ENCODE measurements at regions not wholly inside any gene's neighbourhood (a gene's known extent, or its start where the extent isn't known, plus 50 kb on each side); places are given as distances from the start of the nearest gene placed in this dataset.

GRCh38 chr1:172950528-172950927 lies 100.2 kb downstream of the TNFSF18 start:
- no peak overlapping the region for H3K27ac ChIP-seq
- no peaks in the 10 kb centered on the region for H3K36me3 ChIP-seq (ENCODE audit: low read depth)
- no peak for DNase-seq
- no TSS peak for BruUV-seq (replicated peaks)
- H3K27me3 ChIP-seq (ENCODE audit: insufficient read depth, low read depth) = no peaks in the 10 kb centered on the region
- no peak for TF ChIP-seq CTCF (conservative IDR thresholded peaks at IDR 0.05)
- no peak for TF ChIP-seq EZH2 (IDR thresholded peaks at IDR 0.05; ENCODE audit: low read depth)
- no peak overlapping the region for H2AFZ ChIP-seq
- H3K79me2 ChIP-seq (ENCODE audit: low read depth) = no peaks in the 10 kb centered on the region
- H3K4me3 ChIP-seq = no peak overlapping the region
- no peaks in the 10 kb centered on the region for H3K9me2 ChIP-seq (ENCODE audit: insufficient read depth)
- H3K9me3 ChIP-seq (ENCODE audit: insufficient read depth, low read depth) = no peaks in the 10 kb centered on the region; the same call in 1 of the 2 replicates
- H3K4me1 ChIP-seq (replicated peaks; ENCODE audit: insufficient read depth) = peaks cover 9% of the 10 kb centered on the region
- H3F3A ChIP-seq (ENCODE audit: insufficient read depth, low read depth) = no peaks in the 10 kb centered on the region
- POLR2A ChIA-PET (ENCODE audit: unreplicated experiment) = no interaction called here
- no peak overlapping the region for H3K4me2 ChIP-seq
- H4K20me1 ChIP-seq (ENCODE audit: insufficient read depth) = no peaks in the 10 kb centered on the region
- intact Hi-C loops (cut with micrococcal nuclease; ENCODE audit: unreplicated experiment) = no loop called here
- CTCF ChIA-PET = no interaction called here

DNA sequence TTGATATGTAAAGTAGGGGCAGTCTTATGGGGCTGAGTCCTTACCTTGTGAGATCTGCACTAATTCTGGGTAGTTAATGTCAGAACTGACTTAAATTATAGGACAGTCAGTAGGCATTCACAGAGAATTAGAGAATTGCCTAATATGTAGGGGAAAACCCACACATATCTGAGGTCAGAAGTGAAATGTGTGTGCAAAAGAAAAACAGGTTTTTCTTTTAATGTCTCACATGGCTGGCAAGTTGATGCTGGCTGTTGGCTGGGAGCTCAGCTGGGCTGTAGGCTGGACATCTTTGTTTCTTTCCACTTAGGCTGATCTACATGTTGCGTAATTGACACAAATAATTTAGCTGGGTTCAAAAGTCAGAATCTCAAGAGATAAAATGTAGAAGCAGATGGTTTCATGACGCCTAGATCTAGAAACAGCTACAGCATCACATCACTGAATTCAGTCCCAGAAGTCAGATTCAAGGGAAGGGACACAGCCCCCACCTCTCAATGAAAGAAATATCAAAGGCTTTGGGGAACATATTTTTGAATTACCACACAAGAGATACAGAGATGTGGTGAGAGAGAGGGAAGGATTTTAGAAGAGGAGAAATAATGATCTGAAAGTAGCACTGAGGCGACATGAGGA lies 98.9 kb downstream of the TNFSF18 start:
- POLR2A ChIA-PET (ENCODE audit: unreplicated experiment) = no interaction called here
- intact Hi-C loops (cut with micrococcal nuclease; ENCODE audit: unreplicated experiment) = no loop called here
- H3K4me1 ChIP-seq (replicated peaks; ENCODE audit: insufficient read depth) = peaks cover 9% of the 10 kb centered on the region
- BruUV-seq (replicated peaks) = no TSS peak
- no peaks in the 10 kb centered on the region for H3K36me3 ChIP-seq (ENCODE audit: low read depth)
- CTCF ChIA-PET = no interaction called here
- H3K4me3 ChIP-seq = no peak overlapping the region
- H3K27me3 ChIP-seq (ENCODE audit: insufficient read depth, low read depth) = no peaks in the 10 kb centered on the region
- H3F3A ChIP-seq (ENCODE audit: insufficient read depth, low read depth) = no peaks in the 10 kb centered on the region
- H3K27ac ChIP-seq = no peak overlapping the region
- H2AFZ ChIP-seq = no peak overlapping the region
- no peaks in the 10 kb centered on the region for H4K20me1 ChIP-seq (ENCODE audit: insufficient read depth)
- no peaks in the 10 kb centered on the region; the same call in 1 of the 2 replicates for H3K9me3 ChIP-seq (ENCODE audit: insufficient read depth, low read depth)
- no peaks in the 10 kb centered on the region for H3K79me2 ChIP-seq (ENCODE audit: low read depth)
- TF ChIP-seq EZH2 (IDR thresholded peaks at IDR 0.05; ENCODE audit: low read depth) = no peak
- TF ChIP-seq CTCF (conservative IDR thresholded peaks at IDR 0.05) = no peak
- DNase-seq = peak in 1 of 2 experiments; percentile 55
- H3K4me2 ChIP-seq = no peak overlapping the region
- H3K9me2 ChIP-seq (ENCODE audit: insufficient read depth) = no peaks in the 10 kb centered on the region

DNA sequence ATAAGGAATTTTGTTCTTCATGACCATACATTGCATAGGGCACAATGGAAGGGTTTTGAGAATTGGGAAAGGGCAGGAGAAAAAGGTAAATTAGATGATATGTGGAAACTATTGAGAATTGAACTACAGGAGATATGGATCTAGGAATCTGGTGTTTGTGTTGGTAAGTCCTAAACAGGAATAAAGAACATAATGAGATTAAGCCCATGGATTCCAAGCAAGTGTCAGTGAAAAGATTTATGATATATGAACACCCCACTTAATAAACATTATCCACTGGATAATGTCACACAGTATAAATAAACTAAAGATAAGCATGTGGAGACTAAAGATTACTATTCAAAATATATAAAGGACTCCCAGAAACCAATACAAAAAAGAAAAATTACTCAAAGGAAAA lies 98.2 kb downstream of the TNFSF18 start:
- no peaks in the 10 kb centered on the region for H3K27me3 ChIP-seq (ENCODE audit: insufficient read depth, low read depth)
- no peak for TF ChIP-seq EZH2 (IDR thresholded peaks at IDR 0.05; ENCODE audit: low read depth)
- TF ChIP-seq CTCF (conservative IDR thresholded peaks at IDR 0.05) = no peak
- no TSS peak for BruUV-seq (replicated peaks)
- H3K36me3 ChIP-seq (ENCODE audit: low read depth) = no peaks in the 10 kb centered on the region
- intact Hi-C loops (cut with micrococcal nuclease; ENCODE audit: unreplicated experiment) = no loop called here
- no peak overlapping the region for H3K4me2 ChIP-seq
- H3K9me2 ChIP-seq (ENCODE audit: insufficient read depth) = no peaks in the 10 kb centered on the region
- no peak overlapping the region for H2AFZ ChIP-seq
- no peaks in the 10 kb centered on the region for H3F3A ChIP-seq (ENCODE audit: insufficient read depth, low read depth)
- no peaks in the 10 kb centered on the region for H3K79me2 ChIP-seq (ENCODE audit: low read depth)
- peaks cover under 1% of the 10 kb centered on the region; the same call in 1 of the 2 replicates for H3K9me3 ChIP-seq (ENCODE audit: insufficient read depth, low read depth)
- H4K20me1 ChIP-seq (ENCODE audit: insufficient read depth) = no peaks in the 10 kb centered on the region
- H3K27ac ChIP-seq = no peak overlapping the region
- POLR2A ChIA-PET (ENCODE audit: unreplicated experiment) = no interaction called here
- H3K4me1 ChIP-seq (replicated peaks; ENCODE audit: insufficient read depth) = peaks cover 9% of the 10 kb centered on the region
- no peak overlapping the region for H3K4me3 ChIP-seq
- CTCF ChIA-PET = no interaction called here
- DNase-seq = no peak
